Neural crest cell (in vitro differentiated cells): ENCODE measurements at regions not wholly inside any gene's neighbourhood (a gene's known extent, or its start where the extent isn't known, plus 50 kb on each side); places are given as distances from the start of the nearest gene placed in this dataset.

Experiments used
- DNase-seq: peaks from one replicate; pipeline ENCODE4 v3.0.0; 2021; ENCODE audit warnings: low read depth, mixed read lengths, low spot score
- H3K27ac Mint-ChIP-seq: one replicate; pipeline ENCODE4 v1.8.0; 2021; ENCODE audit warnings: mild to moderate bottlenecking, mixed read lengths; ENCODE audit not compliant: unreplicated experiment
- H3K27me3 Mint-ChIP-seq: 2 replicates; pipeline ENCODE4 v1.8.0; 2021; ENCODE audit warnings: low read depth, mild to moderate bottlenecking, mixed read lengths
- H3K36me3 Mint-ChIP-seq: 2 replicates; pipeline ENCODE4 v1.8.0; 2021; ENCODE audit warnings: low read depth, mild to moderate bottlenecking, mixed read lengths
- H3K4me1 Mint-ChIP-seq: 2 replicates; pipeline ENCODE4 v1.8.0; 2021; ENCODE audit warnings: mixed read lengths
- H3K4me3 Mint-ChIP-seq: one replicate; pipeline ENCODE4 v1.8.0; 2021; ENCODE audit warnings: mild to moderate bottlenecking, mixed read lengths
- H3K9me3 Mint-ChIP-seq: 2 replicates; pipeline ENCODE4 v1.8.0; 2021; ENCODE audit warnings: mixed read lengths
- CTCF ChIP-seq: fragments of 200-600 bp; sonication (generic); conservative IDR thresholded peaks from 2 replicates; pipeline ENCODE4 v1.5.0; 2021; ENCODE audit warnings: antibody characterized with exemption, mild to moderate bottlenecking

GRCh38 chr14:101199028-101199770 is 295.7 kb upstream of the RTL1 start:
- Mint-ChIP-seq H3K4me3 (no peak overlapping the region), H3K4me1 (peaks cover 12% of the 10 kb centered on the region), H3K36me3 (no peaks in the 10 kb centered on the region), H3K27me3 (no peaks in the 10 kb centered on the region), H3K27ac (peak overlapping the region; percentile 94), H3K9me3 (peaks cover 4% of the 10 kb centered on the region)
- TF ChIP-seq CTCF, result no peak
- no peak for DNase-seq

- Mint-ChIP-seq H3K4me3 (no peak overlapping the region), H3K27me3 (no peaks in the 10 kb centered on the region), H3K27ac (no peak overlapping the region), H3K4me1 (peaks cover 12% of the 10 kb centered on the region), H3K36me3 (peaks cover under 1% of the 10 kb centered on the region), H3K9me3 (peaks cover 4% of the 10 kb centered on the region)
- TF ChIP-seq CTCF, result no peak
- no peak for DNase-seq
These were observed 296.6 kb upstream of the RTL1 start for GRCh38 chr14:101200008-101200649.

- Mint-ChIP-seq H3K4me3 (no peak overlapping the region), H3K9me3 (peaks cover 9% of the 10 kb centered on the region), H3K4me1 (peaks cover 12% of the 10 kb centered on the region), H3K36me3 (peaks cover 7% of the 10 kb centered on the region), H3K27me3 (no peaks in the 10 kb centered on the region), H3K27ac (peak overlapping the region; percentile 72)
- DNase-seq, result no peak
- TF ChIP-seq CTCF, result no peak
These were observed 297.4 kb upstream of the RTL1 start for GRCh38 chr14:101200650-101201516.

- DNase-seq, result no peak
- TF ChIP-seq CTCF, result no peak
- Mint-ChIP-seq H3K4me3 (no peak overlapping the region), H3K27ac (peak overlapping the region; percentile 72), H3K36me3 (peaks cover 11% of the 10 kb centered on the region), H3K27me3 (no peaks in the 10 kb centered on the region), H3K4me1 (peaks cover 8% of the 10 kb centered on the region), H3K9me3 (peaks cover 15% of the 10 kb centered on the region)
These were observed 298.1 kb upstream of the RTL1 start for GRCh38 chr14:101201535-101202151.
